Right hindlimb (tissue), 1 donor: ENCODE measurements at regions not wholly inside any gene's neighbourhood (a gene's known extent, or its start where the extent isn't known, plus 50 kb on each side); places are given as distances from the start of the nearest gene placed in this dataset.
"Not testable (repeated sequence)": the region's sequence is repeated elsewhere in the genome, so short reads cannot be mapped to it uniquely, and the experiment has no call there.

Source experiments
- DNase-seq: peaks from one replicate; pipeline ENCODE4 v3.0.0-alpha.2; 2018

- DNase-seq: no peak
Measured at GRCh38 chr5:130708754-130709153, 456.3 kb downstream of the HINT1 start.

GRCh38 chr5:130706696-130707095 lies 458.4 kb downstream of the HINT1 start:
- no peak for DNase-seq

GRCh38 chr5:130705368-130705767 lies 459.7 kb downstream of the HINT1 start:
- no peak for DNase-seq

GRCh38 chr5:130693509-130693908 lies 471.5 kb downstream of the HINT1 start:
- no peak for DNase-seq

GRCh38 chr5:130692770-130693169 lies 472.3 kb downstream of the HINT1 start:
- DNase-seq: no peak

GRCh38 chr5:130689831-130690230 lies 475.2 kb downstream of the HINT1 start:
- DNase-seq: no peak

- DNase-seq: no peak
Measured at GRCh38 chr5:130687085-130687733, 477.8 kb downstream of the HINT1 start.

- no peak for DNase-seq
Measured at GRCh38 chr5:130678637-130679036, 486.4 kb downstream of the HINT1 start.

- DNase-seq: no peak
Measured at GRCh38 chr5:130666462-130666861, 498.6 kb downstream of the HINT1 start.

GRCh38 chr5:130652176-130652575 lies 512.9 kb downstream of the HINT1 start:
- DNase-seq: no peak

- DNase-seq: no peak
Measured at GRCh38 chr5:130651440-130651839, 513.6 kb downstream of the HINT1 start.

- no peak for DNase-seq
Measured at GRCh38 chr5:130643321-130643720, 521.7 kb downstream of the HINT1 start.

- no peak for DNase-seq
Measured at GRCh38 chr5:130642461-130642860, 522.6 kb downstream of the HINT1 start.

GRCh38 chr5:130627145-130627544 lies 537.9 kb downstream of the HINT1 start:
- no peak for DNase-seq

GRCh38 chr5:130624805-130625204 lies 540.3 kb downstream of the HINT1 start:
- DNase-seq: no peak

GRCh38 chr5:130616161-130616560 lies 548.9 kb downstream of the HINT1 start:
- no peak for DNase-seq

- DNase-seq: no peak
Measured at GRCh38 chr5:130605234-130605633, 559.8 kb downstream of the HINT1 start.

- not testable (repeated sequence) for DNase-seq
Measured at GRCh38 chr5:130596647-130597046, 568.4 kb downstream of the HINT1 start.

GRCh38 chr5:130580264-130580663 lies 584.8 kb downstream of the HINT1 start:
- DNase-seq: no peak

GRCh38 chr5:130578354-130578753 lies 586.7 kb downstream of the HINT1 start:
- DNase-seq: no peak

- no peak for DNase-seq
Measured at GRCh38 chr5:130571076-130571475, 594.0 kb downstream of the HINT1 start.

GRCh38 chr5:130568791-130569190 lies 596.3 kb downstream of the HINT1 start:
- no peak for DNase-seq

- DNase-seq: no peak
Measured at GRCh38 chr5:130555429-130555828, 609.6 kb downstream of the HINT1 start.

GRCh38 chr5:130550562-130550928 lies 614.5 kb downstream of the HINT1 start:
- no peak for DNase-seq

GRCh38 chr5:130549884-130550561 lies 615.0 kb downstream of the HINT1 start:
- no peak for DNase-seq
